Astrocyte (in vitro differentiated cells and primary cell): ENCODE measurements at regions not wholly inside any gene's neighbourhood (a gene's known extent, or its start where the extent isn't known, plus 50 kb on each side); places are given as distances from the start of the nearest gene placed in this dataset.

ENCODE experiments used
- DNase-seq: peaks from one replicate; pipeline ENCODE4 v3.0.0-alpha.2; 2010; ENCODE audit warnings: low read depth
- FAIRE-seq: peaks from 2 replicates; lab custom pipeline; 2011; peaks lifted over from hg19 to GRCh38; lab: Jason Lieb, UNC
- H2AFZ ChIP-seq: 2 replicates; pipeline ENCODE4 v1.6.0; 2012; ENCODE audit warnings: low read depth, low read length, inconsistent platforms
- H3K27ac ChIP-seq: 2 replicates; pipeline ENCODE4 v1.5.1; 2011; ENCODE audit warnings: low read depth, low read length, inconsistent platforms
- H3K27me3 ChIP-seq: 2 replicates; pipeline ENCODE4 v1.6.0; 2011; ENCODE audit warnings: low read length, inconsistent platforms; ENCODE audit not compliant: insufficient read depth
- H3K36me3 ChIP-seq: 2 replicates; pipeline ENCODE4 v1.5.1; 2011; ENCODE audit warnings: low read length, inconsistent platforms; ENCODE audit not compliant: insufficient read depth
- H3K4me1 ChIP-seq: 2 replicates; pipeline ENCODE4 v1.5.1; 2011; ENCODE audit warnings: low read length, inconsistent platforms; ENCODE audit not compliant: insufficient read depth
- H3K4me2 ChIP-seq: 2 replicates; pipeline ENCODE4 v1.6.0; 2012; ENCODE audit warnings: low read length, inconsistent platforms
- H3K4me3 ChIP-seq: 2 replicates; pipeline ENCODE4 v1.5.1; 2011; ENCODE audit warnings: low read depth, mild to moderate bottlenecking, low read length, inconsistent platforms; ENCODE audit not compliant: insufficient read depth
- H3K79me2 ChIP-seq: 2 replicates; pipeline ENCODE4 v1.6.0; 2012; ENCODE audit warnings: mild to moderate bottlenecking, low read length, inconsistent platforms; ENCODE audit not compliant: insufficient read depth
- H3K9ac ChIP-seq: 2 replicates; pipeline ENCODE4 v1.6.0; 2012; ENCODE audit warnings: mild to moderate bottlenecking, low read length, inconsistent platforms
- H3K9me3 ChIP-seq: 2 replicates; pipeline ENCODE4 v1.5.1; 2012; ENCODE audit warnings: low read depth, mild to moderate bottlenecking, low read length, inconsistent platforms; ENCODE audit not compliant: insufficient read depth
- H4K20me1 ChIP-seq: 2 replicates; pipeline ENCODE4 v1.6.0; 2012; ENCODE audit warnings: low read length, inconsistent platforms; ENCODE audit not compliant: insufficient read depth
- H3K27ac Mint-ChIP-seq: one replicate; pipeline ENCODE4 v1.8.0; 2021; ENCODE audit warnings: mild to moderate bottlenecking, mixed read lengths; ENCODE audit not compliant: unreplicated experiment
- H3K27me3 Mint-ChIP-seq: one replicate; pipeline ENCODE4 v1.8.0; 2021; ENCODE audit warnings: low read depth, mixed read lengths; ENCODE audit not compliant: unreplicated experiment
- H3K36me3 Mint-ChIP-seq: one replicate; pipeline ENCODE4 v1.8.0; 2021; ENCODE audit warnings: low read depth, mixed read lengths; ENCODE audit not compliant: unreplicated experiment
- H3K4me1 Mint-ChIP-seq: one replicate; pipeline ENCODE4 v1.8.0; 2021; ENCODE audit warnings: low read depth, mixed read lengths; ENCODE audit not compliant: unreplicated experiment
- H3K4me3 Mint-ChIP-seq: one replicate; pipeline ENCODE4 v1.8.0; 2021; ENCODE audit warnings: mild to moderate bottlenecking, moderate library complexity, mixed read lengths; ENCODE audit not compliant: unreplicated experiment
- H3K9me3 Mint-ChIP-seq: one replicate; pipeline ENCODE4 v1.8.0; 2021; ENCODE audit warnings: mild to moderate bottlenecking, mixed read lengths; ENCODE audit not compliant: unreplicated experiment
- EZH2 ChIP-seq: IDR thresholded peaks from 2 replicates; pipeline ENCODE4 v1.6.1; 2012; ENCODE audit warnings: mild to moderate bottlenecking, low read length, inconsistent platforms; ENCODE audit not compliant: insufficient read depth
- TF ChIP-seq, protein P1 (sequence below): IDR thresholded peaks from 2 replicates; pipeline ENCODE4 v1.5.1; 2011; ENCODE audit warnings: low read depth, mild to moderate bottlenecking, inconsistent platforms, low read length, moderate library complexity; ENCODE audit not compliant: insufficient read depth

DNA sequence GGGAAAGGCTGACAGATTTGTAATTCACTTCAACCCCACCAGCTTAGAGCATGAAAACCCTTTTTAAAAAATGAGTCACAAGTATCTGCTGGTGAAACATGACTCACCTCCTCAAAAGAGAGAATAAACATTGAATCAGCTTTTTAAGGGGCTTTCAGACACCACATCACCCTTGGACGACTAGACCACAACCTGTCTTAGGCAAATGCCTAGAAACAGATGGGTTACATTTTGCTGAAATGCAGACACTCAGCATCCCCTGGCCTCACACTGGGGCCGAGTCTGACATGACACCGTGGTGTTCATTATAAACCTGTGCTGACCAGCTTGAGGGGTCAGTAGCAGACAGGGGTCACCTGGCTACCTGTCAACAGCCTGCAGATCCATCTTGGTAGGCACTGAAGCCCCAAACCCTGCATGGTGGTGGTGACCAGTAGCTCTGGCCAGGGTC lies 175.3 kb upstream of the CST7 start:
- no peak overlapping the region for H2AFZ ChIP-seq
- FAIRE-seq (peak; percentile 96), DNase-seq (peak; percentile 97)
- Mint-ChIP-seq H3K4me1 (peaks cover 50% of the 10 kb centered on the region), H3K9me3 (no peaks in the 10 kb centered on the region), H3K4me3 (peak overlapping the region; percentile 40), H3K36me3 (peaks cover 2% of the 10 kb centered on the region), H3K27me3 (peaks cover 7% of the 10 kb centered on the region), H3K27ac (peak overlapping the region; percentile 91)
- peak overlapping the region; percentile 78 for H3K4me2 ChIP-seq
- H4K20me1 ChIP-seq = no peaks in the 10 kb centered on the region
- H3K4me3 ChIP-seq = no peak overlapping the region
- H3K79me2 ChIP-seq = no peaks in the 10 kb centered on the region
- H3K9me3 ChIP-seq = no peaks in the 10 kb centered on the region
- H3K27ac ChIP-seq = peak overlapping the region; percentile 89
- no peaks in the 10 kb centered on the region for H3K27me3 ChIP-seq
- no peaks in the 10 kb centered on the region for H3K36me3 ChIP-seq
- peak overlapping the region; percentile 61 for H3K9ac ChIP-seq
- no peak for TF ChIP-seq EZH2
- TF ChIP-seq, protein P1, sequence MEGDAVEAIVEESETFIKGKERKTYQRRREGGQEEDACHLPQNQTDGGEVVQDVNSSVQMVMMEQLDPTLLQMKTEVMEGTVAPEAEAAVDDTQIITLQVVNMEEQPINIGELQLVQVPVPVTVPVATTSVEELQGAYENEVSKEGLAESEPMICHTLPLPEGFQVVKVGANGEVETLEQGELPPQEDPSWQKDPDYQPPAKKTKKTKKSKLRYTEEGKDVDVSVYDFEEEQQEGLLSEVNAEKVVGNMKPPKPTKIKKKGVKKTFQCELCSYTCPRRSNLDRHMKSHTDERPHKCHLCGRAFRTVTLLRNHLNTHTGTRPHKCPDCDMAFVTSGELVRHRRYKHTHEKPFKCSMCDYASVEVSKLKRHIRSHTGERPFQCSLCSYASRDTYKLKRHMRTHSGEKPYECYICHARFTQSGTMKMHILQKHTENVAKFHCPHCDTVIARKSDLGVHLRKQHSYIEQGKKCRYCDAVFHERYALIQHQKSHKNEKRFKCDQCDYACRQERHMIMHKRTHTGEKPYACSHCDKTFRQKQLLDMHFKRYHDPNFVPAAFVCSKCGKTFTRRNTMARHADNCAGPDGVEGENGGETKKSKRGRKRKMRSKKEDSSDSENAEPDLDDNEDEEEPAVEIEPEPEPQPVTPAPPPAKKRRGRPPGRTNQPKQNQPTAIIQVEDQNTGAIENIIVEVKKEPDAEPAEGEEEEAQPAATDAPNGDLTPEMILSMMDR = no peak
- H3K4me1 ChIP-seq = peaks cover 32% of the 10 kb centered on the region

DNA sequence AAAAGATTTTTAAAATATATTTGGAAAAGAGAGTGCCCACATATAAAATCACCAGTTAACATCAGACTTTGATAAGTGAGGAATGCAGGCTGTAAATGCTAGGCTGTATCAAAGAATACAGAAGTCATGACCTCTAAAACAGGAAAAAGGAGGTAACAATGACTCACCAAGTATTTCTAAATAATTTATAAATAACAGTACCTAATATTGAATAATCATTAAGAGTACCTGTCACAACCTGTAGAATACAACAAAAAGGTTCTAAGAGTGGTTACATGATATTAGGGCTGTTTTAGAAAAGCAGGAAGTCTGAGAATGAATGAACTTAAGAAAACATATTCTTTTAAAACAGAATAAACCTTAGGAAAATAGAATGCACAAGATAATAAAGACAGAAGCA lies 173.1 kb upstream of the CST7 start:
- no peak for DNase-seq
- Histone ChIP-seq H2AFZ (no peak overlapping the region), H3K4me1 (peaks cover 30% of the 10 kb centered on the region), H3K27ac (no peak overlapping the region), H3K4me2 (no peak overlapping the region), H3K36me3 (no peaks in the 10 kb centered on the region), H3K9ac (no peak overlapping the region), H3K9me3 (no peaks in the 10 kb centered on the region), H4K20me1 (no peaks in the 10 kb centered on the region), H3K79me2 (no peaks in the 10 kb centered on the region), H3K4me3 (no peak overlapping the region), H3K27me3 (no peaks in the 10 kb centered on the region)
- no peak overlapping the region for H3K27ac Mint-ChIP-seq
- no peaks in the 10 kb centered on the region for H3K9me3 Mint-ChIP-seq
- H3K4me1 Mint-ChIP-seq = peaks cover 47% of the 10 kb centered on the region
- peaks cover 2% of the 10 kb centered on the region for H3K36me3 Mint-ChIP-seq
- no peak overlapping the region for H3K4me3 Mint-ChIP-seq
- no peak for TF ChIP-seq EZH2
- TF ChIP-seq, protein P1 = no peak
- FAIRE-seq = no peak
- H3K27me3 Mint-ChIP-seq = peaks cover 14% of the 10 kb centered on the region

DNA sequence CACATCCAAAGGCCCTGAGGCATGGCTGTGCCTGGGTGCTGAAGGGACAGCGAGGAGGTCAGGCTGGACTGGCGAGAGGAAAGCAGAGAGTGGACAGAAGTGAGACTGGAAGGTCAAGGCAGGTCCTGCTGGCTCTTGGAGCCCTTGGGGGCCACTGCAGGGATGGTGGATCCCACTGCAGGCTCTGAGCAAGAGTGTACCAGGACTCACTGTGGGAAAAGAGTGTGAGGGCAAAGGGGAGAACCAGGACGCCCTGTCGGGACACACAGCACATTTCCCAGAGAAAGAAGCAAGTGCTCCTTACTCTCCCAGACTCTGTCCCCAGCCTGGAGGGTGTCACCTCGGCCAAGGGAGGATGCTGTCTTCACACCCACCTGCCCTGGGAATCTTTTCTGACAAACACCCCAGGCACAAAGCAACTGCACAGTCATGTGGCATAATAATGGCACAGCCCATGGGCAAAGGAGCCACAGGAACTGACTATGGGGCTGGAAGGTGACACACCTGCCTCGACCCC lies 172.3 kb upstream of the CST7 start:
- Histone ChIP-seq H3K27me3 (no peaks in the 10 kb centered on the region), H3K4me3 (no peak overlapping the region), H3K9ac (no peak overlapping the region), H3K36me3 (no peaks in the 10 kb centered on the region), H3K27ac (no peak overlapping the region), H4K20me1 (no peaks in the 10 kb centered on the region), H3K9me3 (no peaks in the 10 kb centered on the region), H3K4me2 (no peak overlapping the region), H3K79me2 (no peaks in the 10 kb centered on the region), H3K4me1 (peaks cover 27% of the 10 kb centered on the region), H2AFZ (no peak overlapping the region)
- Mint-ChIP-seq H3K36me3 (peaks cover 2% of the 10 kb centered on the region), H3K27ac (no peak overlapping the region), H3K9me3 (no peaks in the 10 kb centered on the region), H3K4me1 (peaks cover 38% of the 10 kb centered on the region), H3K4me3 (no peak overlapping the region), H3K27me3 (peaks cover 14% of the 10 kb centered on the region)
- no peak for TF ChIP-seq EZH2
- TF ChIP-seq, protein P1 = no peak
- no peak for DNase-seq
- FAIRE-seq = no peak
